SK-N-SH (cell line): ENCODE measurements at regions not wholly inside any gene's neighbourhood (a gene's known extent, or its start where the extent isn't known, plus 50 kb on each side); places are given as distances from the start of the nearest gene placed in this dataset.

Experiments used
- CTCF ChIP-seq: fragments of 200-600 bp; sonication (generic); IDR thresholded peaks from 2 replicates; pipeline ENCODE4 v1.6.1; 2017; ENCODE audit warnings: antibody characterized with exemption, mild to moderate bottlenecking, moderate library complexity
- ELF1 ChIP-seq: IDR thresholded peaks from 2 replicates; pipeline ENCODE4 v1.4.0; 2012
- RFX5 ChIP-seq: IDR thresholded peaks from 2 replicates; pipeline ENCODE4 v1.6.1; 2012; ENCODE audit warnings: mild to moderate bottlenecking, improper control_type of control experiment, low read length

- TF ChIP-seq CTCF (no peak), RFX5 (no peak), ELF1 (no peak)
These were observed 252.3 kb upstream of the ZP4 start for GRCh38 chr1:238143038-238143437.
